K562 (cell line): ENCODE measurements at regions not wholly inside any gene's neighbourhood (a gene's known extent, or its start where the extent isn't known, plus 50 kb on each side); places are given as distances from the start of the nearest gene placed in this dataset.
A peak's percentile ranks its signal among the peaks of the same experiment; 100 is the strongest.

Experiments
- ATAC-seq: fragments of 200-7000 bp; cut with Tn5 transposase; 3 replicates; pipeline ENCODE4 v1.9.1; 2020; ENCODE audit warnings: moderate library complexity
- BruUV-seq: library from RNA; stranded (reverse); fragments of 400-500 nt; replicated peaks from 2 replicates; lab custom pipeline; 2021; lab: Mats Ljungman, UMichigan
- CTCF ChIA-PET: fragments of 300-600 bp; formaldehyde crosslinking; extraction: SDS; loops from one replicate; lab custom pipeline; 2021; ENCODE audit warnings: low intra/inter-chr PET ratio; lab: Yijun Ruan, JAX
- POLR2A ChIA-PET: fragments of 300-600, 350-650 bp; sonication (Branson Sonifier 250); formaldehyde crosslinking; extraction: SDS; loops from one replicate; lab custom pipeline; 2021; ENCODE audit warnings: antibody characterized with exemption, inconsistent platforms; lab: Yijun Ruan, JAX
- DNase-seq, 4 experiments: peaks; one replicate each; pipeline versions ENCODE4 v3.0.0 to v3.0.0-alpha.2; 2011 to 2018; ENCODE audit warnings: low spot score in 3 of 4, mixed read lengths in 3 of 4; ENCODE audit errors: extremely low read depth in 1 of 4
- FAIRE-seq: peaks from 2 replicates; lab custom pipeline; 2011; peaks lifted over from hg19 to GRCh38; lab: Jason Lieb, UNC
- H2AFZ ChIP-seq: 2 replicates; pipeline ENCODE4 v1.6.0; 2011; ENCODE audit warnings: low read depth, low read length, control low read depth, inconsistent platforms
- H3K27ac ChIP-seq: fragments of 200-600 bp; 3 replicates; pipeline ENCODE4 v1.8.0; 2011; ENCODE audit warnings: low read depth, mild to moderate bottlenecking, control low read depth, inconsistent platforms, low read length, moderate library complexity, mixed read lengths; ENCODE audit errors: extremely low read depth
- H3K27me3 ChIP-seq, 2 experiments: fragments of 300-600 bp in 1 of 2; 2 replicates in 1 of 2; 3 replicates in 1 of 2; pipeline versions ENCODE4 v1.6.0 to v1.8.0; 2011; ENCODE audit warnings: inconsistent platforms in 2 of 2, low read length in 2 of 2, mild to moderate bottlenecking in 1 of 2, mixed read lengths in 1 of 2, moderate library complexity in 1 of 2; ENCODE audit not compliant: control insufficient read depth in 2 of 2, insufficient read depth in 2 of 2
- H3K36me3 ChIP-seq: fragments of 300-600 bp; 3 replicates; pipeline ENCODE4 v1.8.0; 2011; ENCODE audit warnings: mild to moderate bottlenecking, low read length, inconsistent platforms; ENCODE audit not compliant: control insufficient read depth, insufficient read depth
- H3K4me1 ChIP-seq, 2 experiments: fragments of 200-600 bp in 1 of 2; replicated peaks in 1 of 2; 2 replicates in 1 of 2; 3 replicates in 1 of 2; pipeline versions ENCODE4 v1.5.1 to v1.8.0; 2011; ENCODE audit warnings: inconsistent platforms in 2 of 2, low read length in 2 of 2, mild to moderate bottlenecking in 1 of 2, mixed read lengths in 1 of 2, moderate library complexity in 1 of 2; ENCODE audit not compliant: control insufficient read depth in 2 of 2, insufficient read depth in 2 of 2
- H3K4me2 ChIP-seq: 2 replicates; pipeline ENCODE4 v1.6.1; 2011; ENCODE audit warnings: low read length, control low read depth, inconsistent platforms, mixed read lengths; ENCODE audit not compliant: insufficient read depth
- H3K4me3 ChIP-seq: fragments of 200-600 bp; sonication (generic), shearing (Covaris generic); 2 replicates; pipeline ENCODE4 v1.5.1; 2016; ENCODE audit warnings: control low read depth, inconsistent platforms
- H3K79me2 ChIP-seq: fragments of 200-600 bp; 3 replicates; pipeline ENCODE4 v1.8.0; 2011; ENCODE audit warnings: low read length, inconsistent platforms; ENCODE audit not compliant: control insufficient read depth, insufficient read depth
- H3K9ac ChIP-seq, 2 experiments: 2 replicates each; pipeline versions ENCODE4 v1.6.0 to v1.6.1; 2011; ENCODE audit warnings: low read depth in 2 of 2, low read length in 2 of 2, control low read depth in 1 of 2, inconsistent platforms in 1 of 2, mild to moderate bottlenecking in 1 of 2, mixed read lengths in 1 of 2; ENCODE audit not compliant: insufficient read depth in 1 of 2
- H3K9me1 ChIP-seq: one replicate; pipeline ENCODE4 v1.6.0; 2011; ENCODE audit warnings: inconsistent platforms, mild to moderate bottlenecking, low read length, moderate library complexity; ENCODE audit not compliant: control insufficient read depth, insufficient read depth
- H3K9me3 ChIP-seq: replicated peaks from 2 replicates; pipeline ENCODE4 v1.5.1; 2011; ENCODE audit warnings: low read depth, low read length, inconsistent platforms; ENCODE audit not compliant: control insufficient read depth, insufficient read depth
- H4K20me1 ChIP-seq: replicated peaks from 2 replicates; pipeline ENCODE4 v1.6.1; 2011; ENCODE audit warnings: low read length, inconsistent platforms, mixed read lengths; ENCODE audit not compliant: control insufficient read depth, insufficient read depth
- ATF3 ChIP-seq, 2 experiments: fragments of 450-650 bp in 1 of 2; sonication (generic) in 1 of 2; formaldehyde crosslinking in 1 of 2; IDR thresholded peaks in 1 of 2; conservative IDR thresholded peaks in 1 of 2; 2 replicates each; pipeline versions ENCODE4 v1.6.1 to v1.8.1; 2016 to 2023; ENCODE audit warnings: mild to moderate bottlenecking in 2 of 2, moderate library complexity in 2 of 2, inconsistent platforms in 1 of 2, missing genetic modification reagents in 1 of 2
- C11orf30 ChIP-seq: fragments of 450-650 bp; IDR thresholded peaks from 2 replicates; pipeline ENCODE4 v1.6.1; 2016; ENCODE audit warnings: low read depth, mild to moderate bottlenecking
- CBFA2T3 ChIP-seq: fragments of 450-650 bp; IDR thresholded peaks from 2 replicates; pipeline ENCODE4 v1.6.1; 2017
- CREM ChIP-seq: IDR thresholded peaks from 2 replicates; pipeline ENCODE4 v1.6.1; 2014; ENCODE audit warnings: antibody characterized with exemption, low read depth
- E2F4 ChIP-seq: sonication (generic); formaldehyde crosslinking; IDR thresholded peaks from 2 replicates; pipeline ENCODE4 v1.8.0; 2022; ENCODE audit warnings: mild to moderate bottlenecking, low read depth, missing genetic modification reagents
- FOXP4 ChIP-seq: sonication (generic); formaldehyde crosslinking; IDR thresholded peaks from 2 replicates; pipeline ENCODE4 v1.8.0; 2022; ENCODE audit warnings: mild to moderate bottlenecking, missing genetic modification reagents, borderline replicate concordance
- KLF10 ChIP-seq: fragments of 250-450 bp; sonication (Bioruptor Pico); IDR thresholded peaks from 2 replicates; pipeline ENCODE4 v1.6.1; 2021; ENCODE audit warnings: matching md5 sums
- MECOM ChIP-seq: fragments of 250-450 bp; sonication (Bioruptor Pico); IDR thresholded peaks from 2 replicates; pipeline ENCODE4 v1.8.0; 2022; ENCODE audit warnings: inconsistent platforms
- NFE2 ChIP-seq: IDR thresholded peaks from 2 replicates; pipeline ENCODE4 v1.6.1; 2014; ENCODE audit warnings: antibody characterized with exemption, low read depth
- ZNF592 ChIP-seq: fragments of 450-650 bp; IDR thresholded peaks from 2 replicates; pipeline ENCODE4 v1.6.1; 2017; ENCODE audit warnings: antibody characterized with exemption, mild to moderate bottlenecking
- ZNF668 ChIP-seq: fragments of 250-450 bp; sonication (Bioruptor Pico); IDR thresholded peaks from 2 replicates; pipeline ENCODE4 v1.8.0; 2022; ENCODE audit warnings: mild to moderate bottlenecking, inconsistent platforms
- ZZZ3 ChIP-seq: fragments of 450-650 bp; IDR thresholded peaks from 2 replicates; pipeline ENCODE4 v1.6.1; 2016; ENCODE audit warnings: antibody characterized with exemption, mild to moderate bottlenecking, moderate library complexity
- WGBS: fragments of 100-300 bp; shearing (Covaris generic); methylation state at CpG from one replicate; pipeline ENCODE4 v1.1.6; 2016; ENCODE audit warnings: low coverage, mixed read lengths; ENCODE audit not compliant: insufficient coverage; ENCODE audit errors: missing lambda C conversion rate; 5-methylcytosine and 5-hydroxymethylcytosine counted together
- in situ Hi-C: fragments of 300-500 bp; cut with MboI; formaldehyde crosslinking; loops from 4 replicates; pipeline ENCODE4 v1.15.0; 2018; ENCODE audit warnings: inconsistent platforms, mixed read lengths
- intact Hi-C: fragments of 100-400 bp; cut with micrococcal nuclease; formaldehyde crosslinking; loops from 2 replicates; pipeline ENCODE4 v1.14.2; 2022

- no peak for TF ChIP-seq C11orf30
- no peak for TF ChIP-seq ZNF668 (CRISPR knock-in tag)
- no peak for TF ChIP-seq ZZZ3
- no peak for TF ChIP-seq ZNF592
Measured at GRCh38 chr7:155166108-155166507, 96.0 kb downstream of the HTR5A start (continued).

GRCh38 chr7:155166673-155167370 is 96.7 kb downstream of the HTR5A start:
- no peaks in the 10 kb centered on the region for H3K9me3 ChIP-seq
- no peak overlapping the region for H2AFZ ChIP-seq
- ATAC-seq (peak; percentile 84), FAIRE-seq (peak; percentile 59), DNase-seq (peak; percentile 32 to 60 (median 40))
- peaks cover 0 to 12% of the 10 kb centered on the region in 2 experiments; a peak in 1 of 5 replicates for H3K4me1 ChIP-seq
- no TSS peak for BruUV-seq
- ChIA-PET POLR2A (interaction anchor here (0.9 to 1.0 kb wide), 2 partner anchors 40 to 163 kb away, joined by 3 read pairs; no protein-coding TSS in a partner anchor), CTCF (no interaction called here)
- H3K79me2 ChIP-seq, result no peaks in the 10 kb centered on the region
- no peak overlapping the region for H3K9ac ChIP-seq
- intact Hi-C loops, result no loop called here
- in situ Hi-C loops, result no loop called here
- no peaks in the 10 kb centered on the region for H3K36me3 ChIP-seq
- WGBS, result under 1% methylated on average over 28 of the region's 28 CpGs
- H3K4me2 ChIP-seq, result no peak overlapping the region
- no peaks in the 10 kb centered on the region for H4K20me1 ChIP-seq
- no peak overlapping the region for H3K4me3 ChIP-seq
- no peaks in the 10 kb centered on the region for H3K9me1 ChIP-seq
- H3K27me3 ChIP-seq, result peaks cover 64 to 84% of the 10 kb centered on the region in 2 experiments
- H3K27ac ChIP-seq, result no peak overlapping the region
- TF ChIP-seq KLF10 (CRISPR knock-in tag), result no peak
- no peak for TF ChIP-seq E2F4 (CRISPR knock-in tag)
- TF ChIP-seq NFE2, result peak; percentile 27; the same call in 1 of the 2 replicates
- peak; percentile 90; the same call in 1 of the 2 replicates for TF ChIP-seq FOXP4 (CRISPR knock-in tag)
- TF ChIP-seq CBFA2T3, result peak; percentile 34
- TF ChIP-seq ATF3 (IDR thresholded peaks at IDR 0.05), result peak; percentile 82
- peak; percentile 78 for TF ChIP-seq ATF3 (CRISPR knock-in tag; conservative IDR thresholded peaks at IDR 0.05)
- peak; percentile 77 for TF ChIP-seq CREM
- TF ChIP-seq MECOM (CRISPR knock-in tag), result no peak
